Retina (tissue), 1 donor: ENCODE measurements at regions not wholly inside any gene's neighbourhood (a gene's known extent, or its start where the extent isn't known, plus 50 kb on each side); places are given as distances from the start of the nearest gene placed in this dataset.
"Not testable (repeated sequence)": the region's sequence is repeated elsewhere in the genome, so short reads cannot be mapped to it uniquely, and the experiment has no call there.

Experiments used
- DNase-seq: peaks from one replicate; pipeline ENCODE4 v3.0.0-alpha.2; 2016

- DNase-seq: peak; percentile 51
Observed at GRCh38 chr14:47966076-47966810, 290.8 kb upstream of the MDGA2 start.

GRCh38 chr14:47961634-47962033 lies 286.2 kb upstream of the MDGA2 start:
- DNase-seq: no peak

- no peak for DNase-seq
Observed at GRCh38 chr14:47959740-47960139, 284.3 kb upstream of the MDGA2 start.

- DNase-seq: no peak
Observed at GRCh38 chr14:47949006-47949405, 273.6 kb upstream of the MDGA2 start.

GRCh38 chr14:47935332-47935731 lies 259.9 kb upstream of the MDGA2 start:
- no peak for DNase-seq

GRCh38 chr14:47929334-47929733 lies 253.9 kb upstream of the MDGA2 start:
- DNase-seq: no peak

- DNase-seq: no peak
Observed at GRCh38 chr14:47921133-47921532, 245.7 kb upstream of the MDGA2 start.

GRCh38 chr14:47919997-47920396 lies 244.6 kb upstream of the MDGA2 start:
- no peak for DNase-seq

- no peak for DNase-seq
Observed at GRCh38 chr14:47919334-47919846, 244.0 kb upstream of the MDGA2 start.

GRCh38 chr14:47917344-47917954 lies 242.0 kb upstream of the MDGA2 start:
- DNase-seq: peak; percentile 34

GRCh38 chr14:47901141-47901540 lies 225.7 kb upstream of the MDGA2 start:
- not testable (repeated sequence) for DNase-seq

- DNase-seq: no peak
Observed at GRCh38 chr14:47899685-47900084, 224.3 kb upstream of the MDGA2 start.

GRCh38 chr14:47874350-47874749 lies 198.9 kb upstream of the MDGA2 start:
- no peak for DNase-seq

- DNase-seq: no peak
Observed at GRCh38 chr14:47872588-47872987, 197.2 kb upstream of the MDGA2 start.

- DNase-seq: no peak
Observed at GRCh38 chr14:47863441-47863840, 188.0 kb upstream of the MDGA2 start.

- DNase-seq: no peak
Observed at GRCh38 chr14:47857646-47858045, 182.2 kb upstream of the MDGA2 start.

- no peak for DNase-seq
Observed at GRCh38 chr14:47852278-47852677, 176.9 kb upstream of the MDGA2 start.

- no peak for DNase-seq
Observed at GRCh38 chr14:47846008-47846407, 170.6 kb upstream of the MDGA2 start.

GRCh38 chr14:47843236-47843635 lies 167.8 kb upstream of the MDGA2 start:
- no peak for DNase-seq

- DNase-seq: no peak
Observed at GRCh38 chr14:47833011-47833410, 157.6 kb upstream of the MDGA2 start.

- DNase-seq: no peak
Observed at GRCh38 chr14:47826809-47827208, 151.4 kb upstream of the MDGA2 start.

- DNase-seq: no peak
Observed at GRCh38 chr14:47822326-47822725, 146.9 kb upstream of the MDGA2 start.

GRCh38 chr14:47821135-47821534 lies 145.7 kb upstream of the MDGA2 start:
- DNase-seq: no peak

GRCh38 chr14:47790477-47790876 lies 115.1 kb upstream of the MDGA2 start:
- no peak for DNase-seq

GRCh38 chr14:47785058-47785457 lies 109.7 kb upstream of the MDGA2 start:
- no peak for DNase-seq
